ENCODE measurements at regions not wholly inside any gene's neighbourhood (a gene's known extent, or its start where the extent isn't known, plus 50 kb on each side); places are given as distances from the start of the nearest gene placed in this dataset.

DNA sequence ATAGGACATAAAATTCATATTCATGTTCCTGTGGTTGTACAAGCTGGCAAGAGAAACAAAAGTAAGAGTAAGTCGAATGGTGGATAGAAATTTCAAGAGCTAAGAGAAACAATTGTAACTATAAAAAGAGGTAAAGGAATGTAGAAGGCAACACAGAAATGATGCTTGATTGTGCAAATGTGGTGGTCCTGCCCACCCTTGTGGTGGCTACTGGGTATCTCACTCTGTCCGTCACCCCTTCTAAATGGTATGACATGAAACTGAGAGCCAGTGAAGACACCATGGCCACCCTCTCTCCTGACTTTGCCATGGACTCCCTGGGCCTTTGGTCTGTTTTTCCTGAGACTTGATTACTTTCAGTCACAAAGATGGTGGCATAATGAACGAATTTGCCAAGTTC is 925.9 kb upstream of the SLITRK6 start:
- TF ChIP-seq, protein P1, sequence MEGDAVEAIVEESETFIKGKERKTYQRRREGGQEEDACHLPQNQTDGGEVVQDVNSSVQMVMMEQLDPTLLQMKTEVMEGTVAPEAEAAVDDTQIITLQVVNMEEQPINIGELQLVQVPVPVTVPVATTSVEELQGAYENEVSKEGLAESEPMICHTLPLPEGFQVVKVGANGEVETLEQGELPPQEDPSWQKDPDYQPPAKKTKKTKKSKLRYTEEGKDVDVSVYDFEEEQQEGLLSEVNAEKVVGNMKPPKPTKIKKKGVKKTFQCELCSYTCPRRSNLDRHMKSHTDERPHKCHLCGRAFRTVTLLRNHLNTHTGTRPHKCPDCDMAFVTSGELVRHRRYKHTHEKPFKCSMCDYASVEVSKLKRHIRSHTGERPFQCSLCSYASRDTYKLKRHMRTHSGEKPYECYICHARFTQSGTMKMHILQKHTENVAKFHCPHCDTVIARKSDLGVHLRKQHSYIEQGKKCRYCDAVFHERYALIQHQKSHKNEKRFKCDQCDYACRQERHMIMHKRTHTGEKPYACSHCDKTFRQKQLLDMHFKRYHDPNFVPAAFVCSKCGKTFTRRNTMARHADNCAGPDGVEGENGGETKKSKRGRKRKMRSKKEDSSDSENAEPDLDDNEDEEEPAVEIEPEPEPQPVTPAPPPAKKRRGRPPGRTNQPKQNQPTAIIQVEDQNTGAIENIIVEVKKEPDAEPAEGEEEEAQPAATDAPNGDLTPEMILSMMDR (IDR thresholded peaks at IDR 0.05; ENCODE audit: extremely low read depth in 1 of 2, insufficient read depth in 1 of 2, low read depth in 1 of 2, low read length in 2 of 2), result no peak
- TF ChIP-seq POLR2AphosphoS5 (IDR thresholded peaks at IDR 0.05; ENCODE audit: insufficient read depth, low read depth, low read length) (no peak), POLR2A (IDR thresholded peaks at IDR 0.05; ENCODE audit: low read depth, low read length) (no peak), EZH2 (IDR thresholded peaks at IDR 0.05; ENCODE audit: borderline replicate concordance, low read depth, low read length, severe bottlenecking) (no peak), GATA2 (IDR thresholded peaks at IDR 0.05; ENCODE audit: insufficient read depth, insufficient read length, low read depth, low read length) (no peak), MYC (IDR thresholded peaks at IDR 0.05; ENCODE audit: low read depth, low read length) (no peak), JUN (IDR thresholded peaks at IDR 0.05; ENCODE audit: borderline replicate concordance, insufficient read depth, insufficient read length, low read depth) (no peak)
- TF ChIP-seq, protein P2, sequence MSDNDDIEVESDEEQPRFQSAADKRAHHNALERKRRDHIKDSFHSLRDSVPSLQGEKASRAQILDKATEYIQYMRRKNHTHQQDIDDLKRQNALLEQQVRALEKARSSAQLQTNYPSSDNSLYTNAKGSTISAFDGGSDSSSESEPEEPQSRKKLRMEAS (IDR thresholded peaks at IDR 0.05; ENCODE audit: insufficient read depth, insufficient read length), result no peak
